HCT116 (cell line): ENCODE measurements at regions not wholly inside any gene's neighbourhood (a gene's known extent, or its start where the extent isn't known, plus 50 kb on each side); places are given as distances from the start of the nearest gene placed in this dataset.

ENCODE experiments used
- ATAC-seq: fragments of 200-7000 bp; cut with Tn5 transposase; 2 replicates; pipeline ENCODE4 v1.9.1; 2020; ENCODE audit warnings: mild to moderate bottlenecking, moderate library complexity
- BruUV-seq: library from RNA; stranded (reverse); fragments of 400-500 nt; replicated peaks from 2 replicates; lab custom pipeline; 2021; lab: Mats Ljungman, UMichigan
- CTCF ChIA-PET: fragments of 300-600 bp; sonication (Branson Sonifier 250); formaldehyde crosslinking; loops from one replicate; lab custom pipeline; 2021; ENCODE audit warnings: antibody characterized with exemption; lab: Charles Lee
- POLR2A ChIA-PET: fragments of 300-600, 350-600 bp; sonication (Branson Sonifier 250); formaldehyde crosslinking; loops from one replicate; lab custom pipeline; 2021; ENCODE audit warnings: antibody characterized with exemption; lab: Charles Lee
- RAD21 ChIA-PET, 2 experiments: fragments of 300-600 bp; sonication (Branson Sonifier 250); formaldehyde crosslinking; loops; one replicate each; lab custom pipeline; 2023; ENCODE audit warnings: low total read pairs in 2 of 2; ENCODE audit not compliant: uncharacterized antibody in 2 of 2, unreplicated experiment in 2 of 2, low non-redundant PET in 1 of 2; lab: Charles Lee
- DNase-seq: peaks from one replicate; pipeline ENCODE4 v3.0.0-alpha.2; 2010; ENCODE audit warnings: low read depth, low spot score
- H2AFZ ChIP-seq: fragments of 200-600 bp; shearing (Covaris generic), sonication (generic); 2 replicates; pipeline ENCODE4 v1.6.1; 2017; ENCODE audit warnings: low read depth, mixed run types, mixed read lengths, antibody characterized with exemption, low read length; ENCODE audit not compliant: poor library complexity, severe bottlenecking
- H3K27ac ChIP-seq: 2 replicates; pipeline ENCODE4 v1.5.1; 2012; ENCODE audit warnings: low read depth, low read length
- H3K27me3 ChIP-seq: fragments of 200-600 bp; sonication (generic); 2 replicates; pipeline ENCODE4 v1.6.1; 2016; ENCODE audit warnings: mixed run types, low read length, mixed read lengths; ENCODE audit not compliant: insufficient read depth
- H3K36me3 ChIP-seq, 2 experiments: fragments of 200-500 bp in 1 of 2; fragments of 200-600 bp in 1 of 2; sonication (Bioruptor generic) in 1 of 2; sonication (generic) in 1 of 2; 2 replicates each; pipeline versions ENCODE4 v1.5.1 to v1.6.1; 2014 to 2016; ENCODE audit warnings: low read length in 2 of 2, inconsistent platforms in 1 of 2, mixed read lengths in 1 of 2, mixed run types in 1 of 2; ENCODE audit not compliant: insufficient read depth in 2 of 2, control insufficient read depth in 1 of 2
- H3K4me1 ChIP-seq, 2 experiments: fragments of 200-600 bp in 1 of 2; sonication (generic) in 1 of 2; 2 replicates each; pipeline versions ENCODE4 v1.5.1 to v1.6.1; 2012 to 2017; ENCODE audit warnings: low read length in 2 of 2, inconsistent platforms in 1 of 2, mild to moderate bottlenecking in 1 of 2, mixed read lengths in 1 of 2, mixed run types in 1 of 2, moderate library complexity in 1 of 2; ENCODE audit not compliant: insufficient read depth in 2 of 2, control insufficient read depth in 1 of 2
- H3K4me2 ChIP-seq: fragments of 200-600 bp; sonication (generic); 2 replicates; pipeline ENCODE4 v1.6.1; 2017; ENCODE audit warnings: mixed run types, low read length, mixed read lengths
- H3K4me3 ChIP-seq, 2 experiments: fragments of 200-600 bp in 1 of 2; sonication (generic) in 1 of 2; replicated peaks in 1 of 2; 2 replicates each; pipeline ENCODE4 v1.5.1; 2011 to 2016; ENCODE audit warnings: low read length in 2 of 2, control low read depth in 1 of 2, low read depth in 1 of 2, mild to moderate bottlenecking in 1 of 2, mixed read lengths in 1 of 2, mixed run types in 1 of 2
- H3K79me2 ChIP-seq: fragments of 200-600 bp; sonication (generic); 2 replicates; pipeline ENCODE4 v1.6.1; 2017; ENCODE audit warnings: mild to moderate bottlenecking, mixed run types, low read length, moderate library complexity, mixed read lengths; ENCODE audit not compliant: insufficient read depth
- H3K9ac ChIP-seq: fragments of 200-600 bp; sonication (generic); 2 replicates; pipeline ENCODE4 v1.6.1; 2016; ENCODE audit warnings: low read length, mixed read lengths
- H3K9me2 ChIP-seq: fragments of 200-600 bp; sonication (generic), shearing (Covaris generic); 2 replicates; pipeline ENCODE4 v1.6.1; 2017; ENCODE audit warnings: mixed run types, mild to moderate bottlenecking, moderate library complexity; ENCODE audit not compliant: insufficient read depth
- H3K9me3 ChIP-seq, 2 experiments: fragments of 200-500 bp in 1 of 2; fragments of 200-600 bp in 1 of 2; sonication (Bioruptor generic) in 1 of 2; sonication (generic) in 1 of 2; 2 replicates each; pipeline ENCODE4 v1.6.1; 2014 to 2017; ENCODE audit warnings: low read length in 2 of 2, mixed read lengths in 2 of 2, inconsistent platforms in 1 of 2, low read depth in 1 of 2, mild to moderate bottlenecking in 1 of 2, mixed run types in 1 of 2, moderate library complexity in 1 of 2; ENCODE audit not compliant: control insufficient read depth in 1 of 2, insufficient read depth in 1 of 2
- H4K20me1 ChIP-seq: fragments of 200-600 bp; sonication (generic), shearing (Covaris generic); 2 replicates; pipeline ENCODE4 v1.6.1; 2017; ENCODE audit warnings: mixed run types, mild to moderate bottlenecking, moderate library complexity; ENCODE audit not compliant: insufficient read depth
- CBX3 ChIP-seq: IDR thresholded peaks from 2 replicates; pipeline ENCODE4 v1.6.1; 2012; ENCODE audit warnings: low read depth
- CEBPB ChIP-seq: IDR thresholded peaks from 2 replicates; pipeline ENCODE4 v1.6.1; 2012; ENCODE audit warnings: low read depth
- EGR1 ChIP-seq: IDR thresholded peaks from 2 replicates; pipeline ENCODE4 v1.6.1; 2012; ENCODE audit warnings: low read depth
- ELF1 ChIP-seq: IDR thresholded peaks from 2 replicates; pipeline ENCODE4 v1.6.1; 2012; ENCODE audit warnings: low read depth, borderline replicate concordance
- EZH2 ChIP-seq: fragments of 200-600 bp; sonication (generic); IDR thresholded peaks from 2 replicates; pipeline ENCODE4 v1.6.1; 2017; ENCODE audit warnings: antibody characterized with exemption, mixed run types
- EZH2phosphoT487 ChIP-seq: fragments of 200-600 bp; IDR thresholded peaks from 2 replicates; pipeline ENCODE4 v1.6.1; 2018; ENCODE audit warnings: antibody characterized with exemption, borderline replicate concordance
- POLR2AphosphoS5 ChIP-seq: IDR thresholded peaks from 2 replicates; pipeline ENCODE4 v1.6.1; 2011; ENCODE audit warnings: mild to moderate bottlenecking, low read depth, low read length, moderate library complexity
- RAD21 ChIP-seq: IDR thresholded peaks from 2 replicates; pipeline ENCODE4 v1.6.1; 2012; ENCODE audit warnings: low read depth, mild to moderate bottlenecking
- SIN3A ChIP-seq: IDR thresholded peaks from 2 replicates; pipeline ENCODE4 v1.6.1; 2012; ENCODE audit warnings: low read depth
- ZFX ChIP-seq: fragments of 450-650 bp; IDR thresholded peaks from 2 replicates; pipeline ENCODE4 v1.6.1; 2017
- ZNF274 ChIP-seq: fragments of 200-500 bp; sonication (Bioruptor generic); IDR thresholded peaks from 2 replicates; pipeline ENCODE4 v1.6.1; 2014; ENCODE audit warnings: mild to moderate bottlenecking, low read depth, low read length, inconsistent platforms
- intact Hi-C: fragments of 100-400 bp; cut with micrococcal nuclease; formaldehyde crosslinking; loops from 2 replicates; pipeline ENCODE4 v1.10.0; 2022
- TF ChIP-seq, protein P1 (sequence below): IDR thresholded peaks from 2 replicates; pipeline ENCODE4 v1.6.1; 2012
- TF ChIP-seq, protein P2 (sequence below): IDR thresholded peaks from 2 replicates; pipeline ENCODE4 v1.6.1; 2012; ENCODE audit warnings: low read depth

DNA sequence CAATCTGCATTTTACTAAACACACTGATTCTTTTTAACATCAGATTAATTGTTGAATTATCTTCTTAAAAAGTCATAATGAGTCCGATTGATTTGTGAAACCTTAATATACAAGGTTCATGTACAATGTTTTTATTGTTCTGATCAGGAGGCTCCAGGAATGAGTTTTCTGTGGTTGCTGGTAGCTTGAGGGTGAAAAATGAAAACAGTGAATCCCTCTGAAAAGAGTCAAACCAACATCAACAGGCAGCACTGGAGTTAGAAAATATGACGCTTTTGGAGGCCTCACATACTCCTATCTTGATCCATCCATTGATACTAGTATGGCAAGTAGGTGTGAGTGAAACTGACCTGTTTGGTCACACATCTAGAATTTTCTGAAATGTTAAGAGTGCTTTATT is 216.3 kb upstream of the ETAA1 start:
- Histone ChIP-seq H3K36me3 (no peaks in the 10 kb centered on the region), H3K9me3 (no peaks in the 10 kb centered on the region), H3K4me1 (no peaks in the 10 kb centered on the region), H3K9ac (no peak overlapping the region), H3K9me2 (no peaks in the 10 kb centered on the region), H2AFZ (no peak overlapping the region), H4K20me1 (no peaks in the 10 kb centered on the region), H3K27me3 (no peaks in the 10 kb centered on the region), H3K27ac (no peak overlapping the region), H3K4me3 (no peak overlapping the region), H3K4me2 (no peak overlapping the region), H3K79me2 (no peaks in the 10 kb centered on the region)
- no peak for TF ChIP-seq CBX3
- no peak for TF ChIP-seq EGR1
- no peak for TF ChIP-seq CEBPB
- no peak for TF ChIP-seq ELF1
- TF ChIP-seq POLR2AphosphoS5: no peak
- TF ChIP-seq, protein P1, sequence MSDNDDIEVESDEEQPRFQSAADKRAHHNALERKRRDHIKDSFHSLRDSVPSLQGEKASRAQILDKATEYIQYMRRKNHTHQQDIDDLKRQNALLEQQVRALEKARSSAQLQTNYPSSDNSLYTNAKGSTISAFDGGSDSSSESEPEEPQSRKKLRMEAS: no peak
- TF ChIP-seq, protein P2, sequence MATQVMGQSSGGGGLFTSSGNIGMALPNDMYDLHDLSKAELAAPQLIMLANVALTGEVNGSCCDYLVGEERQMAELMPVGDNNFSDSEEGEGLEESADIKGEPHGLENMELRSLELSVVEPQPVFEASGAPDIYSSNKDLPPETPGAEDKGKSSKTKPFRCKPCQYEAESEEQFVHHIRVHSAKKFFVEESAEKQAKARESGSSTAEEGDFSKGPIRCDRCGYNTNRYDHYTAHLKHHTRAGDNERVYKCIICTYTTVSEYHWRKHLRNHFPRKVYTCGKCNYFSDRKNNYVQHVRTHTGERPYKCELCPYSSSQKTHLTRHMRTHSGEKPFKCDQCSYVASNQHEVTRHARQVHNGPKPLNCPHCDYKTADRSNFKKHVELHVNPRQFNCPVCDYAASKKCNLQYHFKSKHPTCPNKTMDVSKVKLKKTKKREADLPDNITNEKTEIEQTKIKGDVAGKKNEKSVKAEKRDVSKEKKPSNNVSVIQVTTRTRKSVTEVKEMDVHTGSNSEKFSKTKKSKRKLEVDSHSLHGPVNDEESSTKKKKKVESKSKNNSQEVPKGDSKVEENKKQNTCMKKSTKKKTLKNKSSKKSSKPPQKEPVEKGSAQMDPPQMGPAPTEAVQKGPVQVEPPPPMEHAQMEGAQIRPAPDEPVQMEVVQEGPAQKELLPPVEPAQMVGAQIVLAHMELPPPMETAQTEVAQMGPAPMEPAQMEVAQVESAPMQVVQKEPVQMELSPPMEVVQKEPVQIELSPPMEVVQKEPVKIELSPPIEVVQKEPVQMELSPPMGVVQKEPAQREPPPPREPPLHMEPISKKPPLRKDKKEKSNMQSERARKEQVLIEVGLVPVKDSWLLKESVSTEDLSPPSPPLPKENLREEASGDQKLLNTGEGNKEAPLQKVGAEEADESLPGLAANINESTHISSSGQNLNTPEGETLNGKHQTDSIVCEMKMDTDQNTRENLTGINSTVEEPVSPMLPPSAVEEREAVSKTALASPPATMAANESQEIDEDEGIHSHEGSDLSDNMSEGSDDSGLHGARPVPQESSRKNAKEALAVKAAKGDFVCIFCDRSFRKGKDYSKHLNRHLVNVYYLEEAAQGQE: no peak
- TF ChIP-seq EZH2: no peak
- no peak for TF ChIP-seq ZNF274
- no peak for TF ChIP-seq RAD21
- no peak for TF ChIP-seq ZFX
- TF ChIP-seq SIN3A: no peak
- no peak for TF ChIP-seq EZH2phosphoT487
- BruUV-seq: no TSS peak
- CTCF ChIA-PET: no interaction called here
- intact Hi-C loops: no loop called here
- ATAC-seq (no peak), DNase-seq (no peak)
- POLR2A ChIA-PET: no interaction called here
- RAD21 ChIA-PET: no interaction called here
